ENCODE measurements at regions not wholly inside any gene's neighbourhood (a gene's known extent, or its start where the extent isn't known, plus 50 kb on each side); places are given as distances from the start of the nearest gene placed in this dataset.

- TF ChIP-seq EP300 (IDR thresholded peaks at IDR 0.05), result no peak
- no peak for TF ChIP-seq CTCF (IDR thresholded peaks at IDR 0.05)
Observed at GRCh38 chr4:135605076-135605475, 1403.5 kb upstream of the PABPC4L start.

All from upper lobe of left lung (tissue), 4 donors.